ENCODE measurements at regions not wholly inside any gene's neighbourhood (a gene's known extent, or its start where the extent isn't known, plus 50 kb on each side); places are given as distances from the start of the nearest gene placed in this dataset.

DNA sequence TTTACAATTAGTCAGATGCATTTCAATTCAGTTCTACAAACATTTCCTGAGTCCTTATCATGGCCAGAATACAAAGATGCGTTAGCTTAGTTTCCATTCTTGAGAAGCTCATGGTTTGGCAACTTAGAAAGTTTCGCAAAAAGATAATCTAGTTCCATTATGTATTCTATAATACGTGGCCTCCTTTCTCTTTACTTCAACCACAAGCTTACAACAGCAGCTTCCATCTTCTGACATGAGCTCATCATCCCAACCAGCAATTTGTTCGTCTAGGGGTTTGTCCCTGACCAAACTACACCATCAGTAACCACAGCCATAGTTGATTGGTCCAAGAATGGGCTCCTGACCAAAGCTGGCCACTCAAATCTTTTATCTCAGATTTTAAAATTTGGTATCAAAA lies 267.6 kb upstream of the TBC1D5 start:
- peaks cover 0 to 4% of the 10 kb centered on the region in 2 experiments; a peak in 1 of 4 replicates for H3K4me1 ChIP-seq (ENCODE audit: control insufficient read depth in 1 of 2, insufficient read depth in 2 of 2, low read depth in 1 of 2, low read length in 1 of 2)
- H3K4me3 ChIP-seq (ENCODE audit: low read depth in 2 of 2, low read length in 1 of 2): no peak overlapping the region
- ChIA-PET CTCF (interaction anchor here (0.9 to 1.2 kb wide), 4 partner anchors 18 to 418 kb away, joined by 3 to 5 read pairs (median 4); no protein-coding TSS in a partner anchor), POLR2A (no interaction called here)
- H3K9me3 ChIP-seq: no peaks in the 10 kb centered on the region
- H4K20me1 ChIP-seq (ENCODE audit: insufficient read depth): no peaks in the 10 kb centered on the region
- no peaks in the 10 kb centered on the region for H3K9me2 ChIP-seq
- 60% methylated on average over 4 of the region's 4 CpGs for WGBS (ENCODE audit: low lambda C conversion rate)
- H3K9ac ChIP-seq: no peak overlapping the region
- H3K79me2 ChIP-seq (ENCODE audit: insufficient read depth): no peaks in the 10 kb centered on the region
- no peaks in the 10 kb centered on the region for H3F3A ChIP-seq (replicated peaks; ENCODE audit: insufficient read depth)
- DNase-seq: no peak
- no peak overlapping the region for H3K4me2 ChIP-seq
- H3K27me3 ChIP-seq (ENCODE audit: insufficient read depth): no peaks in the 10 kb centered on the region
- H3K27ac ChIP-seq (ENCODE audit: low read depth in 2 of 2, low read length in 1 of 2): no peak overlapping the region
- H2AFZ ChIP-seq (ENCODE audit: low read depth): no peak overlapping the region
- H3K36me3 ChIP-seq (replicated peaks in 1 of 2; ENCODE audit: control insufficient read depth in 1 of 2, insufficient read depth in 2 of 2, low read length in 1 of 2): no peaks in the 10 kb centered on the region
- TF ChIP-seq, protein P1, sequence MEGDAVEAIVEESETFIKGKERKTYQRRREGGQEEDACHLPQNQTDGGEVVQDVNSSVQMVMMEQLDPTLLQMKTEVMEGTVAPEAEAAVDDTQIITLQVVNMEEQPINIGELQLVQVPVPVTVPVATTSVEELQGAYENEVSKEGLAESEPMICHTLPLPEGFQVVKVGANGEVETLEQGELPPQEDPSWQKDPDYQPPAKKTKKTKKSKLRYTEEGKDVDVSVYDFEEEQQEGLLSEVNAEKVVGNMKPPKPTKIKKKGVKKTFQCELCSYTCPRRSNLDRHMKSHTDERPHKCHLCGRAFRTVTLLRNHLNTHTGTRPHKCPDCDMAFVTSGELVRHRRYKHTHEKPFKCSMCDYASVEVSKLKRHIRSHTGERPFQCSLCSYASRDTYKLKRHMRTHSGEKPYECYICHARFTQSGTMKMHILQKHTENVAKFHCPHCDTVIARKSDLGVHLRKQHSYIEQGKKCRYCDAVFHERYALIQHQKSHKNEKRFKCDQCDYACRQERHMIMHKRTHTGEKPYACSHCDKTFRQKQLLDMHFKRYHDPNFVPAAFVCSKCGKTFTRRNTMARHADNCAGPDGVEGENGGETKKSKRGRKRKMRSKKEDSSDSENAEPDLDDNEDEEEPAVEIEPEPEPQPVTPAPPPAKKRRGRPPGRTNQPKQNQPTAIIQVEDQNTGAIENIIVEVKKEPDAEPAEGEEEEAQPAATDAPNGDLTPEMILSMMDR (IDR thresholded peaks at IDR 0.05): no peak
- no peak for TF ChIP-seq REST (IDR thresholded peaks at IDR 0.05; ENCODE audit: low read depth, low read length)
- TF ChIP-seq EZH2phosphoT487 (IDR thresholded peaks at IDR 0.05; ENCODE audit: borderline replicate concordance, low read depth): no peak
- TF ChIP-seq ELF1 (IDR thresholded peaks at IDR 0.05): no peak
- no peak for TF ChIP-seq MEF2A (IDR thresholded peaks at IDR 0.05; ENCODE audit: borderline replicate concordance, low read depth)
- no peak for TF ChIP-seq USF2 (IDR thresholded peaks at IDR 0.05; ENCODE audit: borderline replicate concordance, low read depth, low read length)
- no peak for TF ChIP-seq RXRA (IDR thresholded peaks at IDR 0.05; ENCODE audit: borderline replicate concordance, low read depth)
- TF ChIP-seq PBX3 (IDR thresholded peaks at IDR 0.05): no peak
- TF ChIP-seq MXI1 (IDR thresholded peaks at IDR 0.05; ENCODE audit: low read depth, low read length): no peak

Measured in SK-N-SH (cell line).